GM13976 (cell line): ENCODE measurements at regions not wholly inside any gene's neighbourhood (a gene's known extent, or its start where the extent isn't known, plus 50 kb on each side); places are given as distances from the start of the nearest gene placed in this dataset.

Experiments used
- DNase-seq: peaks from one replicate; pipeline ENCODE4 v3.0.0; 2012; ENCODE audit warnings: low spot score
- CTCF ChIP-seq: IDR thresholded peaks from 2 replicates; pipeline ENCODE4 v1.5.1; 2012; ENCODE audit warnings: borderline replicate concordance, mild to moderate bottlenecking; ENCODE audit not compliant: insufficient read depth; ENCODE audit errors: extremely low read depth, missing control alignments, control extremely low read depth
- in situ Hi-C: fragments of 300-500 bp; cut with MboI; formaldehyde crosslinking; loops from one replicate; pipeline ENCODE4 v1.12.0; 2022; ENCODE audit warnings: low sequenced_read_pairs, mixed read lengths, inconsistent platforms; ENCODE audit not compliant: unreplicated experiment

GRCh38 chr12:132433641-132434395, 56.1 kb upstream of the FBRSL1 start:
- no peak for TF ChIP-seq CTCF
- DNase-seq, result no peak
- in situ Hi-C loops, result no loop called here

- in situ Hi-C loops, result no loop called here
- no peak for TF ChIP-seq CTCF
- DNase-seq, result no peak
Measured at GRCh38 chr12:132432721-132433577, 57.0 kb upstream of the FBRSL1 start.

GRCh38 chr12:132432126-132432705, 57.7 kb upstream of the FBRSL1 start:
- no peak for TF ChIP-seq CTCF
- in situ Hi-C loops, result no loop called here
- DNase-seq, result no peak

GRCh38 chr12:132430838-132431774, 58.8 kb upstream of the FBRSL1 start:
- in situ Hi-C loops, result no loop called here
- TF ChIP-seq CTCF, result no peak
- DNase-seq, result no peak

- peak; percentile 79 for DNase-seq
- in situ Hi-C loops, result no loop called here
- TF ChIP-seq CTCF, result no peak
Measured at GRCh38 chr12:132429946-132430643, 59.9 kb upstream of the FBRSL1 start.
